HepG2 (cell line): ENCODE measurements at regions not wholly inside any gene's neighbourhood (a gene's known extent, or its start where the extent isn't known, plus 50 kb on each side); places are given as distances from the start of the nearest gene placed in this dataset.
A peak's percentile ranks its signal among the peaks of the same experiment; 100 is the strongest.

Experiments
- GABPB1 ChIP-seq: IDR thresholded peaks from 2 replicates; pipeline ENCODE4 v1.6.1; 2016; ENCODE audit warnings: mild to moderate bottlenecking, missing genetic modification reagents, moderate library complexity, missing compliant biosample characterization
- GTF3A ChIP-seq: sonication (generic); formaldehyde crosslinking; conservative IDR thresholded peaks from 2 replicates; pipeline ENCODE4 v1.4.0; 2020; ENCODE audit warnings: mild to moderate bottlenecking, missing genetic modification reagents
- HES4 ChIP-seq: sonication (generic); formaldehyde crosslinking; IDR thresholded peaks from 2 replicates; pipeline ENCODE4 v1.9.0; 2021; ENCODE audit warnings: mild to moderate bottlenecking, missing genetic modification reagents, borderline replicate concordance
- HINFP ChIP-seq: sonication (generic); formaldehyde crosslinking; IDR thresholded peaks from 2 replicates; pipeline ENCODE4 v1.4.0; 2020; ENCODE audit warnings: low read depth, mild to moderate bottlenecking, missing genetic modification reagents
- HOXA3 ChIP-seq: sonication (generic); formaldehyde crosslinking; IDR thresholded peaks from 2 replicates; pipeline ENCODE4 v1.5.0; 2020; ENCODE audit warnings: missing genetic modification reagents
- MBNL3 ChIP-seq: fragments of 250-450 bp; sonication (Bioruptor Pico); conservative IDR thresholded peaks from 2 replicates; pipeline ENCODE4 v1.8.0; 2022; ENCODE audit warnings: mild to moderate bottlenecking, inconsistent platforms
- NFRKB ChIP-seq: fragments of 450-650 bp; IDR thresholded peaks from 2 replicates; pipeline ENCODE4 v1.6.1; 2017
- PHF21A ChIP-seq: sonication (generic); formaldehyde crosslinking; IDR thresholded peaks from 2 replicates; pipeline ENCODE4 v1.5.0; 2020; ENCODE audit warnings: mild to moderate bottlenecking, missing genetic modification reagents
- RFX3 ChIP-seq: IDR thresholded peaks from 2 replicates; pipeline ENCODE4 v1.6.1; 2016; ENCODE audit warnings: missing biosample characterization, missing genetic modification reagents
- SMAD9 ChIP-seq: sonication (generic); formaldehyde crosslinking; IDR thresholded peaks from 2 replicates; pipeline ENCODE4 v1.5.1; 2020; ENCODE audit warnings: mild to moderate bottlenecking, missing genetic modification reagents
- SOX6 ChIP-seq, 2 experiments: fragments of 450-650 bp in 1 of 2; sonication (generic) in 1 of 2; formaldehyde crosslinking in 1 of 2; IDR thresholded peaks; 2 replicates each; pipeline versions ENCODE4 v1.4.0 to v1.6.1; 2017 to 2020; ENCODE audit warnings: antibody characterized with exemption in 1 of 2, mild to moderate bottlenecking in 1 of 2, missing genetic modification reagents in 1 of 2
- ZBTB3 ChIP-seq: sonication (generic); formaldehyde crosslinking; IDR thresholded peaks from 2 replicates; pipeline ENCODE4 v1.4.0; 2020; ENCODE audit warnings: low read depth, mild to moderate bottlenecking, moderate library complexity, missing genetic modification reagents, borderline replicate concordance
- ZBTB40 ChIP-seq, 2 experiments: fragments of 450-650 bp in 1 of 2; sonication (generic) in 1 of 2; formaldehyde crosslinking in 1 of 2; IDR thresholded peaks; 2 replicates each; pipeline versions ENCODE4 v1.6.1 to v1.8.0; 2016 to 2022; ENCODE audit warnings: antibody characterized with exemption in 1 of 2, mild to moderate bottlenecking in 1 of 2, missing genetic modification reagents in 1 of 2
- ZNF333 ChIP-seq: sonication (generic); formaldehyde crosslinking; IDR thresholded peaks from 2 replicates; pipeline ENCODE4 v1.4.0; 2020; ENCODE audit warnings: mild to moderate bottlenecking, missing genetic modification reagents, borderline replicate concordance
- ZNF580 ChIP-seq: IDR thresholded peaks from 2 replicates; pipeline ENCODE4 v1.6.1; 2016; ENCODE audit warnings: low read depth, borderline replicate concordance
- ZNF891 ChIP-seq: sonication (generic); formaldehyde crosslinking; IDR thresholded peaks from 2 replicates; pipeline ENCODE4 v1.5.0; 2020; ENCODE audit warnings: mild to moderate bottlenecking, missing genetic modification reagents
- TF ChIP-seq, protein P1 (sequence below): sonication (generic); formaldehyde crosslinking; IDR thresholded peaks from 2 replicates; pipeline ENCODE4 v1.5.0; 2020; ENCODE audit warnings: mild to moderate bottlenecking, missing genetic modification reagents
- TF ChIP-seq, protein P2 (sequence below): sonication (generic); formaldehyde crosslinking; IDR thresholded peaks from 2 replicates; pipeline ENCODE4 v1.5.1; 2020; ENCODE audit warnings: missing genetic modification reagents, mild to moderate bottlenecking, borderline replicate concordance

GRCh38 chr14:31943861-31944255 is 133.2 kb upstream of the ARHGAP5 start (continued):
- no peak for TF ChIP-seq ZNF580 (CRISPR knock-in tag)
- TF ChIP-seq ZNF891 (CRISPR knock-in tag): no peak
- TF ChIP-seq GTF3A (CRISPR knock-in tag): no peak
- TF ChIP-seq, protein P1, sequence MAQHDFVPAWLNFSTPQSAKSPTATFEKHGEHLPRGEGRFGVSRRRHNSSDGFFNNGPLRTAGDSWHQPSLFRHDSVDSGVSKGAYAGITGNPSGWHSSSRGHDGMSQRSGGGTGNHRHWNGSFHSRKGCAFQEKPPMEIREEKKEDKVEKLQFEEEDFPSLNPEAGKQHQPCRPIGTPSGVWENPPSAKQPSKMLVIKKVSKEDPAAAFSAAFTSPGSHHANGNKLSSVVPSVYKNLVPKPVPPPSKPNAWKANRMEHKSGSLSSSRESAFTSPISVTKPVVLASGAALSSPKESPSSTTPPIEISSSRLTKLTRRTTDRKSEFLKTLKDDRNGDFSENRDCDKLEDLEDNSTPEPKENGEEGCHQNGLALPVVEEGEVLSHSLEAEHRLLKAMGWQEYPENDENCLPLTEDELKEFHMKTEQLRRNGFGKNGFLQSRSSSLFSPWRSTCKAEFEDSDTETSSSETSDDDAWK: no peak
- no peak; the same call in 1 of the 2 replicates for TF ChIP-seq HOXA3 (CRISPR knock-in tag)
- TF ChIP-seq SMAD9: no peak
- no peak for TF ChIP-seq ZBTB3 (CRISPR knock-in tag)
- no peak for TF ChIP-seq GABPB1 (CRISPR knock-in tag)
- no peak for TF ChIP-seq ZNF333 (CRISPR knock-in tag)
- no peak; the same call in 1 of the 2 replicates for TF ChIP-seq HINFP (CRISPR knock-in tag)
- TF ChIP-seq ZBTB40 (IDR thresholded peaks at IDR 0.05): no peak
- TF ChIP-seq ZBTB40 (CRISPR knock-in tag; IDR thresholded peaks at IDR 0.05): no peak
- no peak for TF ChIP-seq RFX3 (CRISPR knock-in tag)
- TF ChIP-seq SOX6 (IDR thresholded peaks at IDR 0.05): no peak
- TF ChIP-seq SOX6 (CRISPR knock-in tag; IDR thresholded peaks at IDR 0.05): no peak
- TF ChIP-seq, protein P2, sequence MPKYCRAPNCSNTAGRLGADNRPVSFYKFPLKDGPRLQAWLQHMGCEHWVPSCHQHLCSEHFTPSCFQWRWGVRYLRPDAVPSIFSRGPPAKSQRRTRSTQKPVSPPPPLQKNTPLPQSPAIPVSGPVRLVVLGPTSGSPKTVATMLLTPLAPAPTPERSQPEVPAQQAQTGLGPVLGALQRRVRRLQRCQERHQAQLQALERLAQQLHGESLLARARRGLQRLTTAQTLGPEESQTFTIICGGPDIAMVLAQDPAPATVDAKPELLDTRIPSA (CRISPR knock-in tag): no peak
- TF ChIP-seq NFRKB: no peak
- peak; percentile 27; the same call in 1 of the 2 replicates for TF ChIP-seq HES4 (CRISPR knock-in tag)
- no peak for TF ChIP-seq MBNL3 (CRISPR knock-in tag)
- peak; percentile 1; the same call in 1 of the 2 replicates for TF ChIP-seq PHF21A (CRISPR knock-in tag)
